A549 (cell line): ENCODE measurements at regions not wholly inside any gene's neighbourhood (a gene's known extent, or its start where the extent isn't known, plus 50 kb on each side); places are given as distances from the start of the nearest gene placed in this dataset.

Experiments used
- ATAC-seq, 2 experiments: fragments of 200-7000 bp in 1 of 2; fragments of >200 bp in 1 of 2; cut with Nextera tagmentation in 1 of 2; cut with Tn5 transposase in 1 of 2; 3 replicates each; pipeline versions ENCODE4 v1.8.0 to v1.9.1; 2018 to 2020; ENCODE audit warnings: mild to moderate bottlenecking in 1 of 2, moderate library complexity in 1 of 2
- CTCF ChIA-PET: fragments of 300-600 bp; sonication (Branson Sonifier 250); formaldehyde crosslinking; extraction: SDS; loops from one replicate; lab custom pipeline; 2021; ENCODE audit warnings: antibody characterized with exemption, inconsistent platforms; lab: Yijun Ruan, JAX
- POLR2A ChIA-PET: fragments of 350-600 bp; formaldehyde crosslinking; extraction: SDS; loops from one replicate; lab custom pipeline; 2021; ENCODE audit warnings: antibody characterized with exemption, inconsistent platforms; lab: Yijun Ruan, JAX
- DNase-seq, 2 experiments: peaks; one replicate each; pipeline versions ENCODE4 v3.0.0 to v3.0.0-alpha.2; 2011 to 2016; ENCODE audit warnings: low read depth in 1 of 2, low spot score in 1 of 2
- FAIRE-seq: peaks from 2 replicates; lab custom pipeline; 2011; peaks lifted over from hg19 to GRCh38; lab: Jason Lieb, UNC
- H3K27ac ChIP-seq, 2 experiments: fragments of >200 bp; sonication (Bioruptor Twin); formaldehyde crosslinking; 3 replicates each; pipeline ENCODE4 v1.5.1; 2016 to 2017
- H3K4me1 ChIP-seq: fragments of >200 bp; sonication (Bioruptor Twin); formaldehyde crosslinking; 3 replicates; pipeline ENCODE4 v1.6.1; 2016
- H3K4me2 ChIP-seq: fragments of >200 bp; sonication (Bioruptor Twin); formaldehyde crosslinking; 3 replicates; pipeline ENCODE4 v1.6.1; 2016
- H3K4me3 ChIP-seq: fragments of >200 bp; sonication (Bioruptor Twin); formaldehyde crosslinking; 3 replicates; pipeline ENCODE4 v1.5.1; 2016
- H3K9me3 ChIP-seq: fragments of >200 bp; sonication (Bioruptor Twin); formaldehyde crosslinking; 3 replicates; pipeline ENCODE4 v1.6.1; 2016
- ATOH8 ChIP-seq: fragments of 250-450 bp; sonication (Bioruptor Pico); IDR thresholded peaks from 2 replicates; pipeline ENCODE4 v1.5.0; 2020; ENCODE audit warnings: low read depth, mild to moderate bottlenecking, moderate library complexity
- CBX8 ChIP-seq: fragments of 200-600 bp; sonication (generic); IDR thresholded peaks from 2 replicates; pipeline ENCODE4 v1.6.1; 2016
- CEBPB ChIP-seq, 2 experiments: fragments of >200 bp in 1 of 2; sonication (Bioruptor Twin) in 1 of 2; formaldehyde crosslinking in 1 of 2; IDR thresholded peaks; 2 replicates each; pipeline ENCODE4 v1.6.1; 2012 to 2016
- EHF ChIP-seq: fragments of 250-450 bp; sonication (Bioruptor Pico); IDR thresholded peaks from 2 replicates; pipeline ENCODE4 v1.5.0; 2020; ENCODE audit warnings: mild to moderate bottlenecking
- FOXS1 ChIP-seq: fragments of 250-450 bp; sonication (Bioruptor Pico); IDR thresholded peaks from 2 replicates; pipeline ENCODE4 v1.5.0; 2020; ENCODE audit warnings: mild to moderate bottlenecking, moderate library complexity
- HDAC2 ChIP-seq: fragments of 200-600 bp; sonication (generic); IDR thresholded peaks from 2 replicates; pipeline ENCODE4 v1.6.1; 2016
- HEYL ChIP-seq: fragments of 250-450 bp; sonication (Bioruptor Pico); IDR thresholded peaks from 2 replicates; pipeline ENCODE4 v1.8.0; 2021; ENCODE audit warnings: mild to moderate bottlenecking, moderate library complexity
- HOXB13 ChIP-seq: fragments of 250-450 bp; sonication (Bioruptor Pico); IDR thresholded peaks from 2 replicates; pipeline ENCODE4 v1.5.0; 2020; ENCODE audit warnings: low read depth, mild to moderate bottlenecking, moderate library complexity
- HOXB5 ChIP-seq: fragments of 250-450 bp; sonication (Bioruptor Pico); IDR thresholded peaks from 2 replicates; pipeline ENCODE4 v1.5.0; 2020; ENCODE audit warnings: mild to moderate bottlenecking, moderate library complexity
- JUN ChIP-seq, 2 experiments: fragments of >200 bp; sonication (Bioruptor Twin); formaldehyde crosslinking; IDR thresholded peaks; 2 replicates in 1 of 2; 3 replicates in 1 of 2; pipeline ENCODE4 v1.6.1; 2016 to 2017
- JUNB ChIP-seq: fragments of >200 bp; sonication (Bioruptor Twin); formaldehyde crosslinking; IDR thresholded peaks from 2 replicates; pipeline ENCODE4 v1.6.1; 2016
- KDM1A ChIP-seq: fragments of 200-600 bp; sonication (generic); IDR thresholded peaks from 2 replicates; pipeline ENCODE4 v1.6.1; 2016; ENCODE audit warnings: low read depth, mild to moderate bottlenecking
- KDM5A ChIP-seq: fragments of 200-600 bp; sonication (generic); IDR thresholded peaks from 2 replicates; pipeline ENCODE4 v1.6.1; 2016; ENCODE audit warnings: antibody characterized with exemption, mild to moderate bottlenecking
- MAFK ChIP-seq: fragments of 450-650 bp; IDR thresholded peaks from 2 replicates; pipeline ENCODE4 v1.6.1; 2014; ENCODE audit not compliant: partially characterized antibody
- NFE2L2 ChIP-seq: fragments of 150-350 bp; conservative IDR thresholded peaks from 2 replicates; pipeline ENCODE4 v1.6.1; 2014; ENCODE audit warnings: low read length
- NPAS2 ChIP-seq: fragments of 250-450 bp; sonication (Bioruptor Pico); IDR thresholded peaks from 2 replicates; pipeline ENCODE4 v1.8.0; 2022; ENCODE audit warnings: mild to moderate bottlenecking, moderate library complexity, borderline replicate concordance
- NR3C1 ChIP-seq: fragments of >200 bp; sonication (Bioruptor Twin); formaldehyde crosslinking; IDR thresholded peaks from 3 replicates; pipeline ENCODE4 v1.6.1; 2017
- POLR2AphosphoS2 ChIP-seq: conservative IDR thresholded peaks from 2 replicates; pipeline ENCODE4 v1.6.1; 2012; ENCODE audit warnings: low read length, improper control_type of control experiment, inconsistent platforms
- RAD21 ChIP-seq, 2 experiments: fragments of >200 bp in 1 of 2; sonication (Bioruptor Twin) in 1 of 2; formaldehyde crosslinking in 1 of 2; IDR thresholded peaks in 1 of 2; conservative IDR thresholded peaks in 1 of 2; 2 replicates in 1 of 2; 3 replicates in 1 of 2; pipeline ENCODE4 v1.6.1; 2012 to 2018; ENCODE audit warnings: inconsistent platforms in 1 of 2
- RCOR1 ChIP-seq: fragments of 150-350 bp; IDR thresholded peaks from 2 replicates; pipeline ENCODE4 v1.6.1; 2014; ENCODE audit warnings: antibody characterized with exemption, low read length, low read depth
- RFX5 ChIP-seq: fragments of 450-650 bp; IDR thresholded peaks from 2 replicates; pipeline ENCODE4 v1.7.1; 2014; ENCODE audit warnings: antibody characterized with exemption, mild to moderate bottlenecking, moderate library complexity
- SMC3 ChIP-seq: fragments of >200 bp; sonication (Bioruptor Twin); formaldehyde crosslinking; IDR thresholded peaks from 3 replicates; pipeline ENCODE4 v1.6.1; 2018; ENCODE audit warnings: inconsistent platforms
- SREBF2 ChIP-seq: fragments of 450-650 bp; IDR thresholded peaks from 2 replicates; pipeline ENCODE4 v1.6.1; 2014; ENCODE audit warnings: mild to moderate bottlenecking, moderate library complexity
- USF2 ChIP-seq: fragments of 450-650 bp; IDR thresholded peaks from 2 replicates; pipeline ENCODE4 v1.6.1; 2014; ENCODE audit warnings: antibody characterized with exemption
- ZC3H11A ChIP-seq: fragments of 450-650 bp; IDR thresholded peaks from 2 replicates; pipeline ENCODE4 v1.6.1; 2014; ENCODE audit warnings: antibody characterized with exemption, mild to moderate bottlenecking
- ZFP36 ChIP-seq: fragments of 450-650 bp; IDR thresholded peaks from 2 replicates; pipeline ENCODE4 v1.6.1; 2014; ENCODE audit warnings: borderline replicate concordance; ENCODE audit not compliant: partially characterized antibody
- WGBS: methylation state at CpG from one replicate; pipeline ENCODE4 v1.1.6; 2017; ENCODE audit errors: missing lambda C conversion rate; 5-methylcytosine and 5-hydroxymethylcytosine counted together

DNA sequence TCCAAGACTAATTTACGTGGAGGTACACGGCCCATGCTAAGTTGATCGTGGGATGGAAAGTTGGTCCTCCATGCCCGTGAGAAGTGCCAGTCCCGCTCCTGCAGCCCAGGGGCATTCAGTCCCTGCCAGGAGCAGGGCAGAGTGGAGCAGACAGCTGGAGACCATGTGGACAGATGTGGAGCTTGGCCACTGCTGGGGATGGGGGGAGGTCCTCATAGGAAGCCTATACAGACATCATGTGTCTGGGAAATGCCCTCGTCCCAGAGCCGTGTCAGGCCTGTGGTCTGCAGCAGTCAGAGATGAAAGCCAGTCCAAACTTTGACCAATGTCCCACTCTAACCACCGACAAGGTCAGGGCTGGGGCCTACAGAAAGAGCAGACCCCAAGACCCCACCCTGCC lies 118.4 kb downstream of the CPZ start:
- no peak for DNase-seq
- 47% methylated on average over 2 of the region's 8 CpGs for WGBS
- Histone ChIP-seq H3K4me3 (no peak overlapping the region), H3K27ac (no peak overlapping the region), H3K4me1 (no peaks in the 10 kb centered on the region), H3K9me3 (peaks cover 3% of the 10 kb centered on the region; the same call in 1 of the 3 replicates), H3K4me2 (no peak overlapping the region)
- no peak for FAIRE-seq
- no peak for ATAC-seq
- TF ChIP-seq NPAS2 (CRISPR knock-in tag) = no peak
- no peak for TF ChIP-seq EHF (CRISPR knock-in tag)
- TF ChIP-seq HOXB5 = no peak
- TF ChIP-seq HDAC2 = no peak
- TF ChIP-seq CBX8 = no peak
- no peak for TF ChIP-seq USF2
- no peak for TF ChIP-seq JUNB
- no peak for TF ChIP-seq ZFP36
- TF ChIP-seq MAFK = no peak
- no peak for TF ChIP-seq FOXS1 (CRISPR knock-in tag)
- TF ChIP-seq CEBPB (IDR thresholded peaks at IDR 0.05) = no peak
- no peak for TF ChIP-seq POLR2AphosphoS2
- no peak for TF ChIP-seq NR3C1
- no peak for TF ChIP-seq RAD21 (conservative IDR thresholded peaks at IDR 0.05 in 1 of 2, IDR thresholded peaks at IDR 0.05 in 1 of 2)
- ChIA-PET CTCF (no interaction called here), POLR2A (no interaction called here)

DNA sequence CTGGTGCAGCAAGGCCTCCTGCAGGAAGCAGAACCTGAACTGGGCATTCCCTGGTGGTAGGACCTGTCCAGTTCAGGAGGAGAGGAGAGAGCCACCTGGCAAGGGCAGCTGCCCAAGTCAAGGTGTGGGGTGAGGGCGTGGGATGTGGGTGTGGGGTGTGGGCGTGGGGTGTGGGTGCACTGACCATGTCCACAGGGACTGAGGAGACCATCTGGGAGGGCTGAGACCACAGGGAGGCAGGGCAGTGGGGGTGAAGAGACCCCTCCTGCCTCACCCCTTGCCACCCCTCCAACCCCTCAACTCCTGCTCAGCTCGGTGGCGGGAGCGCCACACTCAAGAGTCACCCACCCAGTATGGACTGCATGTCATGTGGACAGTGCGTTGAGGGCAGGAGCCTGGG lies 117.9 kb downstream of the CPZ start:
- no peaks in the 10 kb centered on the region for H3K4me1 ChIP-seq
- POLR2A ChIA-PET = no interaction called here
- no peak overlapping the region for H3K27ac ChIP-seq
- H3K4me3 ChIP-seq = no peak overlapping the region
- WGBS = 20% methylated on average over 3 of the region's 6 CpGs
- no peak overlapping the region for H3K4me2 ChIP-seq
- CTCF ChIA-PET = no interaction called here
- DNase-seq (no peak), FAIRE-seq (no peak), ATAC-seq (no peak)
- H3K9me3 ChIP-seq = peaks cover 3% of the 10 kb centered on the region; the same call in 1 of the 3 replicates
- TF ChIP-seq ZFP36 (no peak), SMC3 (no peak), SREBF2 (no peak), KDM1A (no peak), EHF (CRISPR knock-in tag) (no peak), HOXB13 (CRISPR knock-in tag) (no peak), KDM5A (no peak), HEYL (CRISPR knock-in tag) (no peak), RFX5 (no peak), CBX8 (no peak), CEBPB (IDR thresholded peaks at IDR 0.05) (no peak), ATOH8 (no peak), JUN (IDR thresholded peaks at IDR 0.05) (no peak), ZC3H11A (no peak), NFE2L2 (no peak), RCOR1 (no peak)

DNA sequence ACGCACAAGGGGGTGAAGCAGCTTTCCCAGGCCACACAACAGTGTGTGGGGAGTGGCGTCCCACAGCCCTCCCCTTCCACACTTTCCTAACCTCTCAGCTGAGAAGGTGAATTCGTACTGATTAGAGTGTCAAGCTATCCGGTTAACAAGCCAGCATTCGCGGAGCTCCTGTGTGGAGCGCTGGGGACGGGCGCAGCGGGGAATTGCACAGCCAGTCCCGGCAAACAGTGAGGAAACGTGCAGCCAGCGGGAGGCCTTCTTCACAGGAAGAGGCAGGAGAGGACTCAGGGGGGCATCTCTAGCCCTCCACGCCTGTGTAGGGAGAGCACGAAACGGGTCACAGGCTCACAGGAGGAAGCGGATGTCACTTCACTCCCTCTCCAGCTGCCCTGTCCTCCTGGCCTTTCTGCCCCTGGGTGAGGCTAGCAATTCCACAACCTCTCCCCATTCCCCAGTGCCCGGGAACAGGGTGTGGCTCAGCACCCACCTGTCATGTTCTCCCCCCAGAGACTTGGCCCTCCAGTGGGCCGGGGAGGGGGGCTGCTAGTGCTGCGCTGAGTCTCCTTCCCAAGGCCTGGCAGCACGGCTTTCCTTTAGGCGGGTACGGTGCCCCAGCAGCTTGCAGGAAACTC lies 117.3 kb downstream of the CPZ start:
- ATAC-seq = no peak
- Histone ChIP-seq H3K4me2 (no peak overlapping the region), H3K4me3 (no peak overlapping the region)
- no peak for DNase-seq
- no peak for FAIRE-seq
- 42% methylated on average over 16 of the region's 23 CpGs for WGBS
- POLR2A ChIA-PET = no interaction called here
- TF ChIP-seq ATOH8 (no peak), SREBF2 (no peak), HOXB5 (no peak)
- TF ChIP-seq, all 56 proteins: peak for 0
- Histone ChIP-seq H3K27ac (no peak overlapping the region), H3K4me1 (no peaks in the 10 kb centered on the region), H3K9me3 (peaks cover 1% of the 10 kb centered on the region; the same call in 1 of the 3 replicates)
- CTCF ChIA-PET = no interaction called here
